GM12891 (cell line): ENCODE measurements at regions not wholly inside any gene's neighbourhood (a gene's known extent, or its start where the extent isn't known, plus 50 kb on each side); places are given as distances from the start of the nearest gene placed in this dataset.

ENCODE experiments used
- PAX5 ChIP-seq: IDR thresholded peaks from 2 replicates; pipeline ENCODE4 v1.6.1; 2011; ENCODE audit warnings: low read length, moderate library complexity, mild to moderate bottlenecking; ENCODE audit not compliant: insufficient read depth, severe bottlenecking
- POLR2A ChIP-seq: IDR thresholded peaks from 2 replicates; pipeline ENCODE4 v1.6.1; 2011; ENCODE audit warnings: low read depth, low read length, control low read depth
- POLR2AphosphoS5 ChIP-seq: IDR thresholded peaks from 2 replicates; pipeline ENCODE4 v1.6.1; 2011; ENCODE audit warnings: low read depth, low read length, control low read depth
- SPI1 ChIP-seq: IDR thresholded peaks from 2 replicates; pipeline ENCODE4 v1.6.1; 2011; ENCODE audit warnings: low read depth, low read length, control low read depth
- TAF1 ChIP-seq: IDR thresholded peaks from 2 replicates; pipeline ENCODE4 v1.6.1; 2011; ENCODE audit warnings: low read depth, low read length, control low read depth

- TF ChIP-seq POLR2AphosphoS5, result no peak
- no peak for TF ChIP-seq TAF1
- no peak for TF ChIP-seq POLR2A
- peak; percentile 76 for TF ChIP-seq SPI1
- TF ChIP-seq PAX5, result no peak
These were observed 331.3 kb upstream of the CCNG1 start for GRCh38 chr5:163106098-163106497.
